K562 (cell line): ENCODE measurements at regions not wholly inside any gene's neighbourhood (a gene's known extent, or its start where the extent isn't known, plus 50 kb on each side); places are given as distances from the start of the nearest gene placed in this dataset.

Experiments used
- ATAC-seq: fragments of 200-7000 bp; cut with Tn5 transposase; 3 replicates; pipeline ENCODE4 v1.9.1; 2020; ENCODE audit warnings: moderate library complexity
- BruUV-seq: library from RNA; stranded (reverse); fragments of 400-500 nt; replicated peaks from 2 replicates; lab custom pipeline; 2021; lab: Mats Ljungman, UMichigan
- CTCF ChIA-PET: fragments of 300-600 bp; formaldehyde crosslinking; extraction: SDS; loops from one replicate; lab custom pipeline; 2021; ENCODE audit warnings: low intra/inter-chr PET ratio; lab: Yijun Ruan, JAX
- POLR2A ChIA-PET: fragments of 300-600, 350-650 bp; sonication (Branson Sonifier 250); formaldehyde crosslinking; extraction: SDS; loops from one replicate; lab custom pipeline; 2021; ENCODE audit warnings: antibody characterized with exemption, inconsistent platforms; lab: Yijun Ruan, JAX
- DNase-seq, 4 experiments: peaks; one replicate each; pipeline versions ENCODE4 v3.0.0 to v3.0.0-alpha.2; 2011 to 2018; ENCODE audit warnings: low spot score in 3 of 4, mixed read lengths in 3 of 4; ENCODE audit errors: extremely low read depth in 1 of 4
- FAIRE-seq: peaks from 2 replicates; lab custom pipeline; 2011; peaks lifted over from hg19 to GRCh38; lab: Jason Lieb, UNC
- H2AFZ ChIP-seq: 2 replicates; pipeline ENCODE4 v1.6.0; 2011; ENCODE audit warnings: low read depth, low read length, control low read depth, inconsistent platforms
- H3K27ac ChIP-seq: fragments of 200-600 bp; 3 replicates; pipeline ENCODE4 v1.8.0; 2011; ENCODE audit warnings: low read depth, mild to moderate bottlenecking, control low read depth, inconsistent platforms, low read length, moderate library complexity, mixed read lengths; ENCODE audit errors: extremely low read depth
- H3K27me3 ChIP-seq, 2 experiments: fragments of 300-600 bp in 1 of 2; 2 replicates in 1 of 2; 3 replicates in 1 of 2; pipeline versions ENCODE4 v1.6.0 to v1.8.0; 2011; ENCODE audit warnings: inconsistent platforms in 2 of 2, low read length in 2 of 2, mild to moderate bottlenecking in 1 of 2, mixed read lengths in 1 of 2, moderate library complexity in 1 of 2; ENCODE audit not compliant: control insufficient read depth in 2 of 2, insufficient read depth in 2 of 2
- H3K36me3 ChIP-seq: fragments of 300-600 bp; 3 replicates; pipeline ENCODE4 v1.8.0; 2011; ENCODE audit warnings: mild to moderate bottlenecking, low read length, inconsistent platforms; ENCODE audit not compliant: control insufficient read depth, insufficient read depth
- H3K4me1 ChIP-seq, 2 experiments: fragments of 200-600 bp in 1 of 2; replicated peaks in 1 of 2; 2 replicates in 1 of 2; 3 replicates in 1 of 2; pipeline versions ENCODE4 v1.5.1 to v1.8.0; 2011; ENCODE audit warnings: inconsistent platforms in 2 of 2, low read length in 2 of 2, mild to moderate bottlenecking in 1 of 2, mixed read lengths in 1 of 2, moderate library complexity in 1 of 2; ENCODE audit not compliant: control insufficient read depth in 2 of 2, insufficient read depth in 2 of 2
- H3K4me2 ChIP-seq: 2 replicates; pipeline ENCODE4 v1.6.1; 2011; ENCODE audit warnings: low read length, control low read depth, inconsistent platforms, mixed read lengths; ENCODE audit not compliant: insufficient read depth
- H3K4me3 ChIP-seq: fragments of 200-600 bp; sonication (generic), shearing (Covaris generic); 2 replicates; pipeline ENCODE4 v1.5.1; 2016; ENCODE audit warnings: control low read depth, inconsistent platforms
- H3K79me2 ChIP-seq: fragments of 200-600 bp; 3 replicates; pipeline ENCODE4 v1.8.0; 2011; ENCODE audit warnings: low read length, inconsistent platforms; ENCODE audit not compliant: control insufficient read depth, insufficient read depth
- H3K9ac ChIP-seq, 2 experiments: 2 replicates each; pipeline versions ENCODE4 v1.6.0 to v1.6.1; 2011; ENCODE audit warnings: low read depth in 2 of 2, low read length in 2 of 2, control low read depth in 1 of 2, inconsistent platforms in 1 of 2, mild to moderate bottlenecking in 1 of 2, mixed read lengths in 1 of 2; ENCODE audit not compliant: insufficient read depth in 1 of 2
- H3K9me1 ChIP-seq: one replicate; pipeline ENCODE4 v1.6.0; 2011; ENCODE audit warnings: inconsistent platforms, mild to moderate bottlenecking, low read length, moderate library complexity; ENCODE audit not compliant: control insufficient read depth, insufficient read depth
- H3K9me3 ChIP-seq: replicated peaks from 2 replicates; pipeline ENCODE4 v1.5.1; 2011; ENCODE audit warnings: low read depth, low read length, inconsistent platforms; ENCODE audit not compliant: control insufficient read depth, insufficient read depth
- H4K20me1 ChIP-seq: replicated peaks from 2 replicates; pipeline ENCODE4 v1.6.1; 2011; ENCODE audit warnings: low read length, inconsistent platforms, mixed read lengths; ENCODE audit not compliant: control insufficient read depth, insufficient read depth
- CBX3 ChIP-seq, 2 experiments: IDR thresholded peaks; 1 replicate in 1 of 2; 2 replicates in 1 of 2; pipeline ENCODE4 v1.6.1; 2012; ENCODE audit warnings: inconsistent platforms in 2 of 2, low read length in 2 of 2, borderline replicate concordance in 1 of 2, control low read depth in 1 of 2
- CBX5 ChIP-seq: IDR thresholded peaks from 2 replicates; pipeline ENCODE4 v1.6.1; 2014; ENCODE audit warnings: low read depth, borderline replicate concordance
- DACH1 ChIP-seq: fragments of 450-650 bp; IDR thresholded peaks from 2 replicates; pipeline ENCODE4 v1.6.1; 2018; ENCODE audit not compliant: partially characterized antibody
- ETS2 ChIP-seq: IDR thresholded peaks from 2 replicates; pipeline ENCODE4 v1.6.1; 2016; ENCODE audit warnings: borderline replicate concordance, missing genetic modification characterization, mild to moderate bottlenecking, moderate library complexity, missing compliant biosample characterization; ENCODE audit not compliant: poor library complexity, severe bottlenecking
- NFATC3 ChIP-seq: fragments of 450-650 bp; IDR thresholded peaks from 2 replicates; pipeline ENCODE4 v1.6.1; 2017; ENCODE audit warnings: mild to moderate bottlenecking
- RAD21 ChIP-seq, 2 experiments: fragments of 250-450 bp in 1 of 2; fragments of 450-650 bp in 1 of 2; sonication (Bioruptor Pico) in 1 of 2; formaldehyde crosslinking in 1 of 2; IDR thresholded peaks in 1 of 2; conservative IDR thresholded peaks in 1 of 2; 2 replicates each; pipeline versions ENCODE4 v1.4.0 to v1.8.0; 2020 to 2022; ENCODE audit warnings: mild to moderate bottlenecking in 2 of 2, moderate library complexity in 1 of 2
- SAFB ChIP-seq: fragments of 200-400 bp; formaldehyde crosslinking; IDR thresholded peaks from 2 replicates; pipeline ENCODE4 v1.6.1; 2017; ENCODE audit warnings: low read depth, low read length, borderline replicate concordance
- U2AF2 ChIP-seq: fragments of 200-400 bp; formaldehyde crosslinking; optimal IDR thresholded peaks from 2 replicates; pipeline ENCODE3; 2017; ENCODE audit warnings: low read depth, mild to moderate bottlenecking, low read length
- ZNF23 ChIP-seq: fragments of 250-450 bp; sonication (Bioruptor Pico); IDR thresholded peaks from 2 replicates; pipeline ENCODE4 v1.4.0; 2020; ENCODE audit warnings: mild to moderate bottlenecking
- WGBS: fragments of 100-300 bp; shearing (Covaris generic); methylation state at CpG from one replicate; pipeline ENCODE4 v1.1.6; 2016; ENCODE audit warnings: low coverage, mixed read lengths; ENCODE audit not compliant: insufficient coverage; ENCODE audit errors: missing lambda C conversion rate; 5-methylcytosine and 5-hydroxymethylcytosine counted together
- in situ Hi-C: fragments of 300-500 bp; cut with MboI; formaldehyde crosslinking; loops from 4 replicates; pipeline ENCODE4 v1.15.0; 2018; ENCODE audit warnings: inconsistent platforms, mixed read lengths
- intact Hi-C: fragments of 100-400 bp; cut with micrococcal nuclease; formaldehyde crosslinking; loops from 2 replicates; pipeline ENCODE4 v1.14.2; 2022
- TF ChIP-seq, protein P1 (sequence below), 2 experiments: fragments of 450-650 bp; IDR thresholded peaks; 2 replicates each; pipeline ENCODE4 v1.6.1; 2016
- TF ChIP-seq, protein P2 (sequence below): fragments of 450-650 bp; IDR thresholded peaks from 2 replicates; pipeline ENCODE4 v1.6.1; 2018; ENCODE audit warnings: mild to moderate bottlenecking, low read depth; ENCODE audit not compliant: partially characterized antibody

DNA sequence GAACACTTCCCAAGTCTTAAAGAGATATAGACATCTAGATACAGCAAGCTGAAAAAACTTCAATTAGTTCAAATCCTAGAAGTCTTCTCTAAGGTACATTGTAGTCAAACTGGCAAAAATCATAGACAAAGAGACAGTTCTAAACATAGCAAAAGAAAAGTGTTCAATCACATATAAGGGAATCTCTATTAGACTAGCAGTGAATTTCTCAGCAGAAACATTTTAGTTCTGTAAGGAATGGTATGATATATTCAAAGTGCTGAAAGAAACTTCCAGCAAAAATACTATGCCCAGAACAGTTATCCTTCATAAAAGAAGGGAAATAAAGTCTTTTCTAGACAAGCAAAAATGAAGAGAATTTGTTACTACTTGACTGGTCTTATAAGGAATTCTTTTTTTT lies 186.3 kb upstream of the SYNCRIP start (continued):
- TF ChIP-seq CBX3 (IDR thresholded peaks at IDR 0.05; ENCODE audit: borderline replicate concordance in 1 of 2, low read length in 2 of 2): peak in 1 of 2 experiments; percentile 58; a peak in 1 of 3 replicates
- TF ChIP-seq CBX5: 0 out of 2 replicates have a peak, but pooled peaks have one; percentile 47
- TF ChIP-seq DACH1: no peak
- TF ChIP-seq, protein P1, sequence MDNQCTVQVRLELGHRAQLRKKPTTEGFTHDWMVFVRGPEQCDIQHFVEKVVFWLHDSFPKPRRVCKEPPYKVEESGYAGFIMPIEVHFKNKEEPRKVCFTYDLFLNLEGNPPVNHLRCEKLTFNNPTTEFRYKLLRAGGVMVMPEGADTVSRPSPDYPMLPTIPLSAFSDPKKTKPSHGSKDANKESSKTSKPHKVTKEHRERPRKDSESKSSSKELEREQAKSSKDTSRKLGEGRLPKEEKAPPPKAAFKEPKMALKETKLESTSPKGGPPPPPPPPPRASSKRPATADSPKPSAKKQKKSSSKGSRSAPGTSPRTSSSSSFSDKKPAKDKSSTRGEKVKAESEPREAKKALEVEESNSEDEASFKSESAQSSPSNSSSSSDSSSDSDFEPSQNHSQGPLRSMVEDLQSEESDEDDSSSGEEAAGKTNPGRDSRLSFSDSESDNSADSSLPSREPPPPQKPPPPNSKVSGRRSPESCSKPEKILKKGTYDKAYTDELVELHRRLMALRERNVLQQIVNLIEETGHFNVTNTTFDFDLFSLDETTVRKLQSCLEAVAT (IDR thresholded peaks at IDR 0.05): no peak
- TF ChIP-seq ETS2 (tag): no peak
- no peak for TF ChIP-seq NFATC3
- TF ChIP-seq, all 486 proteins: peak for 3

DNA sequence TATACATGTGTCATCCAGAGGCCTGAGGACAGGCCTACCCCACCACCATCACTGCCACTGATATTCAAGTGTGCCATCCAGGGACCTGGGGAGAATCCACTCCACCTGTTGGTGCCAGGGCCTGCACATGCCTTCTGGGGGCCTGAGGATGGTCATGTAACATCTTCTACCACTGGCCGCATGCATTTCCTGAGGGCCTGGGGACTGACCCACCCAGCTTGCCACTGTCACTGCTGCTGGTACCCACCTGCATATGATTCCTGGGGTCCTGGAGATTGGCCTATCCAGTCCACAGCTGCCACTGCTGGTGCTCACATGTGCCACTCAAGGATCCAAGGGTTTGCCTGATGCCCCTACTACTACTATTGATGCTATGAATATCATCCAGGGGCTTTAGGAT lies 184.3 kb upstream of the SYNCRIP start:
- in situ Hi-C loops: no loop called here
- DNase-seq (no peak), ATAC-seq (no peak), FAIRE-seq (no peak)
- WGBS: 9% methylated on average over 1 of the region's 1 CpG
- CTCF ChIA-PET: no interaction called here
- Histone ChIP-seq H3K9ac (no peak overlapping the region), H3K36me3 (no peaks in the 10 kb centered on the region), H4K20me1 (no peaks in the 10 kb centered on the region), H3K9me1 (no peaks in the 10 kb centered on the region), H2AFZ (no peak overlapping the region), H3K79me2 (no peaks in the 10 kb centered on the region), H3K4me1 (no peaks in the 10 kb centered on the region), H3K27me3 (no peaks in the 10 kb centered on the region), H3K9me3 (no peaks in the 10 kb centered on the region; the same call in none of the 2 replicates), H3K27ac (no peak overlapping the region), H3K4me2 (no peak overlapping the region), H3K4me3 (no peak overlapping the region)
- intact Hi-C loops: no loop called here
- no TSS peak for BruUV-seq
- TF ChIP-seq SAFB (no peak), U2AF2 (no peak), RAD21 (CRISPR knock-in tag; conservative IDR thresholded peaks at IDR 0.05 in 1 of 2, IDR thresholded peaks at IDR 0.05 in 1 of 2) (no peak), ZNF23 (CRISPR knock-in tag) (no peak)
- TF ChIP-seq, protein P2, sequence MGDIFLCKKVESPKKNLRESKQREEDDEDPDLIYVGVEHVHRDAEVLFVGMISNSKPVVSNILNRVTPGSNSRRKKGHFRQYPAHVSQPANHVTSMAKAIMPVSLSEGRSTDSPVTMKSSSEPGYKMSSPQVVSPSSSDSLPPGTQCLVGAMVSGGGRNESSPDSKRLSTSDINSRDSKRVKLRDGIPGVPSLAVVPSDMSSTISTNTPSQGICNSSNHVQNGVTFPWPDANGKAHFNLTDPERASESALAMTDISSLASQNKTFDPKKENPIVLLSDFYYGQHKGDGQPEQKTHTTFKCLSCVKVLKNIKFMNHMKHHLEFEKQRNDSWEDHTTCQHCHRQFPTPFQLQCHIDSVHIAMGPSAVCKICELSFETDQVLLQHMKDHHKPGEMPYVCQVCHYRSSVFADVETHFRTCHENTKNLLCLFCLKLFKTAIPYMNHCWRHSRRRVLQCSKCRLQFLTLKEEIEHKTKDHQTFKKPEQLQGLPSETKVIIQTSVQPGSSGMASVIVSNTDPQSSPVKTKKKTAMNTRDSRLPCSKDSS: no peak
- POLR2A ChIA-PET: no interaction called here
